ENCODE measurements at regions not wholly inside any gene's neighbourhood (a gene's known extent, or its start where the extent isn't known, plus 50 kb on each side); places are given as distances from the start of the nearest gene placed in this dataset.
A peak's percentile ranks its signal among the peaks of the same experiment; 100 is the strongest.

DNA sequence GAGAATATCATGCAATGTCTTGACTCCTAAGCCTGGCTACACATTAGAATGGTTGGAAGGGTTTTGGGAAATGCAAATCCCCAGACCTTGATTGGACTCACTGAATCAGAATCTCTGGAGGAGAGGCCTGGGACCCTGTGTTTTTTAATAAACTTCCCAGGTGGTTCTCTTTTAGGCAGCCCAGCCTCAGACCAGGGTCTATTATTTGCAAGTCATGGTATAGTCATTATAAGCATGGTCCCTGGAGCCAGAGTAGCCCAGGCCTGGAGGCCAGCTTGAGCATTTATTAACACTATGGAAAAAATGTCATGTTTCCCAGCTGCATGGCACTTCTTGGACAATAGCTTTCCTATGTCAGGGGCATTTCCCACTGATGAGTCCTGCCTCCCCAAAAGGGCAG lies 266.9 kb downstream of the NPIPA8 start:
- Histone ChIP-seq H3K27ac (no peak overlapping the region), H3K4me1 (no peaks in the 10 kb centered on the region), H3K4me2 (no peak overlapping the region), H3K27me3 (no peaks in the 10 kb centered on the region), H3K4me3 (no peak overlapping the region), H3K36me3 (no peaks in the 10 kb centered on the region), H3K9me3 (replicated peaks in 1 of 11) (peaks cover 0 to 11% (median 0%) of the 10 kb centered on the region in 11 experiments; a peak in 3 of 22 replicates), H4K20me1 (no peaks in the 10 kb centered on the region), H3K9ac (no peak overlapping the region)
- no peak for TF ChIP-seq Cebpa-rat (IDR thresholded peaks at IDR 0.05)

DNA sequence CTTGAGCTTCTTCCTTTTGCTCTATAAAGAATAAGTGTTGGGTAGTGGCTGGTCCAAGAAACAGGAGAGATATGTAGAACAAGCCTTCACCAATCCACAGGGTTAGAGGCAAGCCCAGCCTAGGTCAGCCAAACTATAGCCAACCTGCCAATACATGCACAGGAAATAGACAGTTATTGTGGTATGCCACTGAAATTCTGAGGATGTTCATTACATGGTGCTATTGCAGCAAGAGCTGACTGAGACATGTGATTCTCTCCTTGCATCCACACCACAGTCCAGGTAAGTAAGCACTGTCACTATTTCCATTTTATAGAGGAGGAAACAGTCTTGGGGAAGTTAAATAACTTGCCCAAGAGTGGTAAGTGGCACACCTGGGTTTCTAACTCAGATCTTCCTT lies 268.1 kb downstream of the NPIPA8 start:
- Histone ChIP-seq H3K27me3 (no peaks in the 10 kb centered on the region), H3K27ac (no peak overlapping the region), H3K9ac (no peak overlapping the region), H3K4me3 (no peak overlapping the region), H3K4me2 (no peak overlapping the region), H4K20me1 (no peaks in the 10 kb centered on the region), H3K4me1 (no peaks in the 10 kb centered on the region), H3K36me3 (no peaks in the 10 kb centered on the region), H3K9me3 (replicated peaks in 1 of 11) (peaks cover 0 to 12% (median 0%) of the 10 kb centered on the region in 11 experiments; a peak in 3 of 22 replicates)
- TF ChIP-seq Cebpa-rat (IDR thresholded peaks at IDR 0.05) = no peak

DNA sequence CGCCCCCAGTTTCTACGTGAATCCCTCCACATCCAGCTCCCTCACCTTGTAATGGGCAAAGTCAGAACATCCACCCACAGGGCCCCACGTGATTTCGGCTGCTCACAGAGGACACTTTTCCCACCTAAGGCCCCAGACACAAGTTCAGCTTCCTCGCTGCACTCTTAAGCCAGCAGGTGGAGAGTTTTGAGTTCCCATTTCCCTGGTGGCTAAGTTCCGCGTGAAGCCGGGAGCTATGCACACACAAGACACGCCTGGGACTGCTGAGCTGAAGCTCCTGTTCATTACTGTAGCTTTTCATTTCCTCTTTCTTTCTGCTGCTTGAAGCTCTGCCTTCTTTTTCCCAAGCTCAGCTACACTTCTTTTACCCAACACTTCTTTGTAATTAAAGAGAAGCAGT lies 273.8 kb downstream of the NPIPA8 start:
- Histone ChIP-seq H3K36me3 (no peaks in the 10 kb centered on the region), H3K9me3 (replicated peaks in 1 of 11) (peaks cover 0 to 13% (median 5%) of the 10 kb centered on the region in 11 experiments; a peak in 8 of 22 replicates), H3K9ac (no peak overlapping the region), H3K4me2 (0 out of 22 replicates have a peak overlapping the region, but pooled peaks of 1 of the 11 experiments have one; percentile 29), H3K4me1 (peaks cover 0 to 15% (median 10%) of the 10 kb centered on the region in 10 experiments; a peak in 6 of 20 replicates), H3K27ac (no peak overlapping the region), H3K27me3 (no peaks in the 10 kb centered on the region), H3K4me3 (no peak overlapping the region), H4K20me1 (no peaks in the 10 kb centered on the region)
- TF ChIP-seq Cebpa-rat (IDR thresholded peaks at IDR 0.05) = no peak

GRCh38 chr16:18060351-18060750 lies 276.2 kb downstream of the NPIPA8 start:
- Histone ChIP-seq H3K4me2 (peak overlapping the region in 5 of 11 experiments; percentile 11 to 32 (median 20); a peak in 4 of 22 replicates), H3K27ac (no peak overlapping the region), H4K20me1 (no peaks in the 10 kb centered on the region), H3K4me3 (no peak overlapping the region), H3K36me3 (no peaks in the 10 kb centered on the region), H3K9ac (no peak overlapping the region), H3K9me3 (replicated peaks in 1 of 11) (peaks cover 0 to 13% (median 5%) of the 10 kb centered on the region in 11 experiments; a peak in 8 of 22 replicates), H3K4me1 (peaks cover 0 to 15% (median 10%) of the 10 kb centered on the region in 10 experiments; a peak in 6 of 20 replicates), H3K27me3 (no peaks in the 10 kb centered on the region)
- no peak for TF ChIP-seq Cebpa-rat (IDR thresholded peaks at IDR 0.05)

DNA sequence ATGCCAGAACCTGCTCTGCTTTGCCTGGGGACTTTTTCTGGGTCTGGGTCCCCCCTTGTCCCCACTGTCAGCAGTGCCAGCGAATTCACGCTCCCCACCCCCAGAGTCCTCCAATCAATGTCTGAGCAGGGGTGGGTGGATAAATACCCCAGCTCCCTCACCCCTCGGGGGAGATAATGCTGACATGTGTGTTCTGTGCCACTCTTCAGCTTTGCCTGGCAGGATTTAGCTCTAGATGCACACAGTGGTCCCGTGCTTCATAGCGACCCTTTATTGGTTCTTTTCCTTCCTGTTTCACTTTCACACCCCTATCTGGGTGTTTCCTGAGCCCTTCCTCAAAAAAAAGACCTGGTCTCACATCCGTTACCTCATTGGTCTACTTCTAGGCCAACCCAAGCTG lies 277.0 kb downstream of the NPIPA8 start:
- TF ChIP-seq Cebpa-rat (IDR thresholded peaks at IDR 0.05) = no peak
- H3K27ac ChIP-seq = no peak overlapping the region
- H4K20me1 ChIP-seq = no peaks in the 10 kb centered on the region
- H3K27me3 ChIP-seq = no peaks in the 10 kb centered on the region
- no peaks in the 10 kb centered on the region for H3K36me3 ChIP-seq
- peak overlapping the region in 4 of 11 experiments; percentile 10 to 15 (median 11); a peak in 4 of 22 replicates for H3K4me2 ChIP-seq
- no peak overlapping the region for H3K4me3 ChIP-seq
- peaks cover 0 to 13% (median 5%) of the 10 kb centered on the region in 11 experiments; a peak in 8 of 22 replicates for H3K9me3 ChIP-seq (replicated peaks in 1 of 11)
- peaks cover 0 to 15% (median 10%) of the 10 kb centered on the region in 10 experiments; a peak in 6 of 20 replicates for H3K4me1 ChIP-seq
- no peak overlapping the region for H3K9ac ChIP-seq

DNA sequence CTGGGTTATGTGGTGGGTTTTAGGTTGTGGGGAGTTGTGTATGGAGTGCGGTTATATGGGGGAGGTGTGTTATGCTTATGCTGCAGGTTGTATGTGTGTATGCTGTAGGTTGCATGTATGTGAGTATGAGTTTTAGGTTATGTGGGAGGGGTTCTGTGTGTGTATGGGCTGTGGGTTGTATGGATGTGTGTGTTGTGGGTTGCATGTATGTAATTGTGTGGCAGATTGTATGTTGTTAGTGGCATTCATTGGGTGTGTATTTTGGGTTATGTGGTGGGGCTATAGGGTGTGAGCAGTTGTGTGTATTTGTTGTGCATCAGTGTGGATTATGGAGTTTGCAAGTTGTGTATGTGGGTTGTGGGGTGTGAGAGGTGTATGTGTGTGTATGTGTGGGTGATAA lies 277.4 kb downstream of the NPIPA8 start:
- no peaks in the 10 kb centered on the region for H3K27me3 ChIP-seq
- peaks cover 0 to 13% (median 5%) of the 10 kb centered on the region in 11 experiments; a peak in 8 of 22 replicates for H3K9me3 ChIP-seq (replicated peaks in 1 of 11)
- no peak overlapping the region for H3K9ac ChIP-seq
- no peaks in the 10 kb centered on the region for H3K36me3 ChIP-seq
- no peak overlapping the region for H3K4me3 ChIP-seq
- H4K20me1 ChIP-seq = no peaks in the 10 kb centered on the region
- no peak overlapping the region for H3K27ac ChIP-seq
- H3K4me1 ChIP-seq = peaks cover 0 to 15% (median 10%) of the 10 kb centered on the region in 10 experiments; a peak in 6 of 20 replicates
- H3K4me2 ChIP-seq = peak overlapping the region in 2 of 11 experiments; percentile 10 to 15; a peak in 2 of 22 replicates
- no peak for TF ChIP-seq Cebpa-rat (IDR thresholded peaks at IDR 0.05)

DNA sequence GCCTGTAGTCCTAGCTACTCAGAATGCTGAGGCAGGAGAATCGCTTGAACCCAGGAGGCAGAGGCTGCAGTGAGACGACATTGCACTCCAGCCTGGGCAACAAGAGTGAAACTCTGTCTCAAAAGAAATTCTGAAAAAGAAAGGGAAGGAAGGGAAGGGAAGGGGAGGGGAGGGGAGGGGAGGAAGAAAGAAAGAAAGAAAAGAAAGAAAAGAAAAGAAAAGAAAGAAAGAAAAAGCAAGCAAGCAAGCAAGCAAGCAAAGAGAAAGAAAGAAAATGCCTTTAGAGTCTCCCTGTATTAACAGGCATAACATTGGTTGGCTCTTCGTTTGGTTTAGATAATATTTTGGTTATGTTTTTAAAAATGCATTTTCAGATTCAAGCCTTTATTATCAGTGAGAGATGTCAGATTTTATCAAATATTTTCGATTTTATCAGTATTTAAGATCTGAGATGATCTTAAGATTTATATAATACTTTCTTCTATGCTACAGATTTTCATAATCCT lies 281.1 kb downstream of the NPIPA8 start:
- Histone ChIP-seq H3K4me1 (peaks cover 0 to 11% (median 4%) of the 10 kb centered on the region in 10 experiments; a peak in 6 of 20 replicates), H3K27me3 (no peaks in the 10 kb centered on the region), H3K4me2 (no peak overlapping the region), H3K9me3 (replicated peaks in 1 of 11) (peaks cover 0 to 13% (median 5%) of the 10 kb centered on the region in 11 experiments; a peak in 8 of 22 replicates), H3K9ac (no peak overlapping the region), H3K36me3 (no peaks in the 10 kb centered on the region), H4K20me1 (no peaks in the 10 kb centered on the region), H3K4me3 (no peak overlapping the region), H3K27ac (no peak overlapping the region)
- no peak for TF ChIP-seq Cebpa-rat (IDR thresholded peaks at IDR 0.05)

DNA sequence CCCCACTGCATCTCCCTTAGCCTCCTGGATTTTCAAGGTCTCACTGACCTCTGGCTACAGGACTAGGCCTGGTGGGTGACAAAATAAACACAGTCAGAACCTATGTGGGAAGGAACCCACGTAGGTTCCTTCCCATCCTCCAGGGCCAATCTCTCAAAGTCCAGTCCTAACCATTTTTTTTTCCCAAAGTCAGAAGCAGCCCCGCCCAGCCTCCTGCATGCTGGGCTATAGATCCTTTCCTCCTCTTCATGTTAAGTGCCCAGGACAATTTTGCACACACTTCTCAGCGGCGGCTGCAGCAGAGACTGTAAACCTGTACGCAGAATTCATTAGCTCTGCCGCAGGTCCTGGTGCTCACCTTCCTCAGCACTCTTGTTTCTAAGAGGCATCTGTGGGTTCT lies 285.8 kb downstream of the NPIPA8 start:
- Histone ChIP-seq H3K4me1 (no peaks in the 10 kb centered on the region; a peak in 1 of 20 replicates), H3K27me3 (no peaks in the 10 kb centered on the region), H3K4me2 (no peak overlapping the region), H4K20me1 (0 out of 22 replicates have a peak, but pooled peaks cover 0 to 3% (median 0%) of the 10 kb centered on the region in 11 experiments), H3K9ac (no peak overlapping the region), H3K27ac (no peak overlapping the region), H3K4me3 (no peak overlapping the region), H3K9me3 (replicated peaks in 1 of 11) (no peaks in the 10 kb centered on the region), H3K36me3 (no peaks in the 10 kb centered on the region)
- TF ChIP-seq Cebpa-rat (IDR thresholded peaks at IDR 0.05) = no peak

DNA sequence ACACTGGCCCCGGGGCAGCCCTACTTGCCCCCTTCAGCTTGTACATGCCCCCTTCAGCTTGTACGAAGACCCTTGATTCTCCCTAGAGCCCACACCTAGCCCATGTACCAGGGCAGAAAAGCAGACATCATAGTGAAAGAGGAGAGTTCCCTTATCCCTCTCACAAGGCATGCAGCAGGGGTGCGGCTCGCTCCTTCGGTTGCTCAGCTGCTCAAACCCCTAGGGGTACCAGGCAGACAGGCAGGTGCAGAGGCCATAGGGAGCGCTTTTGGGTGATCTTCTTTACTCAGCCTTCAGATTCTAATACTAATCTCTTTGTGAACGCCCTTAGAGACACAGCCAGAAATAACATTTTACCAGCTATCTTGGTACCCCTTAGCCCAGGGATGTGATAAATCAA lies 286.3 kb downstream of the NPIPA8 start:
- Histone ChIP-seq H3K9ac (no peak overlapping the region), H3K27me3 (no peaks in the 10 kb centered on the region), H3K9me3 (replicated peaks in 1 of 11) (no peaks in the 10 kb centered on the region), H3K4me2 (no peak overlapping the region), H3K27ac (no peak overlapping the region), H3K36me3 (no peaks in the 10 kb centered on the region), H3K4me1 (no peaks in the 10 kb centered on the region; a peak in 1 of 20 replicates), H3K4me3 (no peak overlapping the region), H4K20me1 (0 out of 22 replicates have a peak, but pooled peaks cover 0 to 3% (median 0%) of the 10 kb centered on the region in 11 experiments)
- no peak for TF ChIP-seq Cebpa-rat (IDR thresholded peaks at IDR 0.05)
